ENCODE measurements at regions not wholly inside any gene's neighbourhood (a gene's known extent, or its start where the extent isn't known, plus 50 kb on each side); places are given as distances from the start of the nearest gene placed in this dataset.

- TF ChIP-seq ZBTB9 (CRISPR knock-in tag; IDR thresholded peaks at IDR 0.05) (0 out of 2 replicates have a peak, but pooled peaks have one; percentile 30), DEAF1 (CRISPR knock-in tag; IDR thresholded peaks at IDR 0.05) (peak; percentile 84), VEZF1 (CRISPR knock-in tag; IDR thresholded peaks at IDR 0.05) (peak; percentile 48), ZNF561 (CRISPR knock-in tag; conservative IDR thresholded peaks at IDR 0.05) (no peak), ETV1 (tag; conservative IDR thresholded peaks at IDR 0.05; ENCODE audit: low read depth) (peak; percentile 35; the same call in 1 of the 2 replicates), RAD21 (CRISPR knock-in tag; conservative IDR thresholded peaks at IDR 0.05 in 1 of 2, IDR thresholded peaks at IDR 0.05 in 1 of 2) (peak; percentile 90 to 96), SMC3 (conservative IDR thresholded peaks at IDR 0.05; ENCODE audit: insufficient read depth, low read depth, low read length) (peak; percentile 95), CTBP1 (IDR thresholded peaks at IDR 0.05; ENCODE audit: borderline replicate concordance) (0 out of 2 replicates have a peak, but pooled peaks have one; percentile 51), MED1 (CRISPR knock-in tag; IDR thresholded peaks at IDR 0.05; ENCODE audit: borderline replicate concordance) (no peak), ZNF639 (CRISPR knock-in tag; conservative IDR thresholded peaks at IDR 0.05 in 1 of 2, IDR thresholded peaks at IDR 0.05 in 1 of 2) (0 out of 4 replicates have a peak, but pooled peaks of 1 of the 2 experiments have one; percentile 17), NUFIP1 (IDR thresholded peaks at IDR 0.05; ENCODE audit: partially characterized antibody) (no peak), NEUROD1 (IDR thresholded peaks at IDR 0.05; ENCODE audit: borderline replicate concordance, low read depth, low read length, partially characterized antibody) (peak; percentile 19), STAG1 (CRISPR knock-in tag; IDR thresholded peaks at IDR 0.05; ENCODE audit: borderline replicate concordance) (peak; percentile 92), TGIF2 (CRISPR knock-in tag; IDR thresholded peaks at IDR 0.05) (no peak), RCOR1 (IDR thresholded peaks at IDR 0.05; ENCODE audit: borderline replicate concordance in 1 of 2, low read depth in 2 of 2, low read length in 2 of 2) (peak in 1 of 2 experiments; percentile 52; a peak in 1 of 4 replicates), ETV5 (CRISPR knock-in tag; IDR thresholded peaks at IDR 0.05; ENCODE audit: low read depth) (no peak), HNRNPH1 (optimal IDR thresholded peaks at IDR 0.05; ENCODE audit: low read depth, low read length) (no peak), JUND (IDR thresholded peaks at IDR 0.05; ENCODE audit: borderline replicate concordance, low read depth, low read length) (peak; percentile 50; the same call in 1 of the 2 replicates), JUND (tag; IDR thresholded peaks at IDR 0.05; ENCODE audit: borderline replicate concordance, low read depth, low read length) (no peak), ARID2 (IDR thresholded peaks at IDR 0.05) (0 out of 2 replicates have a peak, but pooled peaks have one; percentile 27)
These were observed 132.6 kb upstream of the PODXL start (continued) for GRCh38 chr7:131688738-131689661.
